ENCODE measurements at regions not wholly inside any gene's neighbourhood (a gene's known extent, or its start where the extent isn't known, plus 50 kb on each side); places are given as distances from the start of the nearest gene placed in this dataset.
A peak's percentile ranks its signal among the peaks of the same experiment; 100 is the strongest.

GRCh38 chr15:35161694-35162093 lies 76.6 kb upstream of the NANOGP8 start:
- no peak for DNase-seq (ENCODE audit: low spot score)

- DNase-seq (ENCODE audit: low spot score), result no peak
Observed at GRCh38 chr15:35159170-35159569, 74.1 kb upstream of the NANOGP8 start.

DNA sequence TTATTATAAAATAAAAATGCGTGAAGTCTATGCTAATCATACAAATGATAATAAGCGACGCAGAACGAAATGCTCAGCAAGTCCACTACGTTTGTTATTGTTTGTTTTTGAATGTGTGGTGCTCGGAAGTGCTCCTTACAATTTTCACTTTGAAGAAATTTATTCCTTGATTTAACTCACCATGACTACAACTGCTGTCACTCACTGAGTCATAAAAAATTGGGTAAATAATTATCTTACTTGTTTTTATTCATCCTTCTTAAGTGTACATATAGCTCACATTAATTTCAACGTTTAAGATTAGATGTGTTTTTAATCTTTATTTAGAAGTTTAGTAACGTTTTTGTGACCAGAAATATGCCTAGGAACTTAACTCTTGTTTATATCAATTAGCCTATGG lies 66.7 kb upstream of the NANOGP8 start:
- DNase-seq (ENCODE audit: low spot score), result no peak

DNA sequence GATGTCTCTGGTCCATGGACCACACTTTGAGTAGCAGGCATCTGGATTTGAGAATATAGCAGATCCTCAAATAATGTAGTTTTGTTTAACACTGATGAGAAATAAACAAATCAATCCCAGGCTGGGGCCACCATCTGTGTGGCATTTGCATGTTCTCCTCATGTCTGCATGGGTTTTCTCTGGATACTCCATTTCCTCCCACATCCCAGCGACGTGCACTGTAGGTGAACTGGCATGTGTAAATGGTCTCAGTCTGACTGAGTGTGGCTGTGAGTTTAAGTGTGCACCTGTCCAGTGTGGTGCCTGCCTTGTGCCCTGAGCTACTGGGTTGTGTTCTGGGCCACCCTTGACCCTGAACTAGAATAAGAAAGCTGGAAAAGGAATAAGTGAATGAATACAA lies 66.3 kb upstream of the NANOGP8 start:
- no peak for DNase-seq (ENCODE audit: low spot score)

GRCh38 chr15:35150361-35150760 lies 65.3 kb upstream of the NANOGP8 start:
- DNase-seq (ENCODE audit: low spot score), result no peak

DNA sequence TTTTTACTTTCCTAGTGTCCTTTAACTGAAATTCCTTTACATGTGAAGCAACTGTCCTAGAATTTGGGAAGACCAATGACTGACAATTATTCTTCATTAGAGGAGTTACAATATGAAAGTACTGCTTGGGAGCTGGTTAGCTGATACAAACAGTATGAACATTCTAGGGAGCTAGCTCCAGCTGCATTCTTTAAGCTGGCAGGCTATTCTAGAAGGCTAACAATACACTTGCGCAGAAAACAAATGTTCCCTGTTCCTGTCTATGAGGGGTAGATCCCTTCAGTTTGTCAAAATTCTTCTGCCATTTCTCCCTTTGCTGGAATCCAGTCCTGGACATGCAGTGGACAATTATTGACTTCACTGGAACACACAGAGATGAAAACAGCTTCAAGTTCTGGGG lies 60.2 kb upstream of the NANOGP8 start:
- DNase-seq (ENCODE audit: low spot score), result peak; percentile 73

DNA sequence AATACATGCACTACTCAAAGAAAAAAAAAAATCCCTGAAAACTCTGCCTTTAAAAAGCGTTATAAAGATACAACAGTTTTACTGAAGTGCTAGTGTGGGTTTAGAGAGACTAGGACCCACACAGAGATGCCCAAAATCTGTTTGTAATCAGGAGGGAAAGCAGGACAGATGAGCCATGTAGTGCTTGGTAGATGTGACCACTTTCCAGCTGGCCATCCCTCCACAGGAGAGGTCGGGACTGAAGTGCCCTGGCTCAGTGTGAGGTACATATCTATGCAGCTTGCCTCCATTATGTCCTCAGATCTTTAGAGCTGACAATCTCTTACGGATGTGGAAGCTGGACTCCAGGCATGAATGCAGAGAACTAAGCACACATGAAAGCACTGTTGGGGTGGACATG lies 57.5 kb upstream of the NANOGP8 start:
- DNase-seq (ENCODE audit: low spot score), result no peak

DNA sequence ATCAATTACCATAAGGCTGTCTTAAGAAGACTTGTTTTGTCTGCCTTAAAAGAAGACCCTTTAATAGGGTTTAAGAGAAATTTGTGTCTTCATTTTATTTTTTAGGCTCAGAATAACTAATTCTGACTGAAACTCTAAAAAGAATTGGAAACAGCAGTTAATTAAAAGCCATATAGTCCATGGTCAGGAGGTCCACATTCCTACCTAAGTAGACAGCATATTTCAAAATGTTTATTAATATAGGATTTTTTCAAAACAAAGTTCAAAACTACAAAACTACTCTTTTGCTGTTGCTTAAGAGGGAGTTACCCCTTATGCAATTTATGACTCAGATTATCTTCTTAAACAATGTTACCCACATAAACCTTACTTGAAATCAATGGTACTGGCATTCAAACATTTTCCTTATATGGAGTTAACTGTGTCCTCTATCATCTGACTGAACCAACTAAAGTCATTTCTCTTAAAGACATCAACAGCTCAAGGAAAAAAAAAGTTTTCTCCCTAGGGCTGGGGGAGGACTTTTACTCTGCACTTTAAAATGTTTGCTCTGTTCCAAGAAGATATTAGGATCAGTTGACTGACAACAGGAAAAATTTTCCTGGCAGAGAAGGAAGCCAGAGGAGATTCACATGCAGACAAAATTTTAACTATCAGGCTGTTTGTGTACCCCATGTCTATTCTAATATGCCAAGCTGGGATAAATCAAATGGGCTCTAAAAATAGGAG lies 56.8 kb upstream of the NANOGP8 start:
- no peak for DNase-seq (ENCODE audit: low spot score)

DNA sequence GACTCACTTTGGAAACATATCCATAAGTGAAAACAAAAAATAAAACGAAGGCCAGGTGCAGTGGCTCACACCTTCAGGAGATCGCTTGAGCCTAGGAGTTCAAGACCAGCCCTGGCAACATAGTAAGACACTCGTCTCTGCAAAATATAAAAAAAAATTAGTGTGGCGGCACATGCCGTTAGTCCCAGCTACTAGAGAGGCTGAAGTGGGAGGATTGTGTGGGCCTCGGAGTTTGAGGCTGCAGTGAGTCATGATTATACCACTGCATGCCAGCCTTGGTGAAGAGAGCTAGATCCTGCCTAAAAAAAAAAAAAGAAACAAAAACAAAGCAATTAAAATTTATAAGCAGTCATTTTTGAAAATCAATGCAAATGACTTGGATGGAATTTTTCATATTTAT lies 54.7 kb upstream of the NANOGP8 start:
- DNase-seq (ENCODE audit: low spot score), result no peak

DNA sequence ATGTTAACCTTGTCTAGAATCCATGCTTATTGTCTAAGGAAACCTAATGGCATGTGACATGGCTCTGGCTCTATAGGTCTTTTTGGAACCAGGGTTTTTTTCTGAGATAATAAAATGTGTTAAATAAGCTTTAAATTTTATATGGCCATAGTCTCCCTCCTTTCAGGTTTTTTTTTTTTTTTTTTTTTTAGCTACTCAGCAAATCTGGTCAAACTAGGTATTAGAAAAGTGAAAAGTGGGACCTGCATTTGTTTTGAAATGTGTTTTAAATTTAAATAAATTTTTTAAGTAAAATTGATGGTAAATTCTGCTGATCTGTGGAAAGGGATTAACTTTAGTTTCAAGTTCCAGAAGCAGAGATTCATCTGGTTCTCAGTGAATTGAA lies 52.1 kb upstream of the NANOGP8 start:
- no peak for DNase-seq (ENCODE audit: low spot score)

- DNase-seq (ENCODE audit: low spot score), result no peak
Observed at GRCh38 chr15:35136321-35137189, 51.5 kb upstream of the NANOGP8 start.

Data from pons (tissue), 1 donor.